GM10266 (cell line): ENCODE measurements at regions not wholly inside any gene's neighbourhood (a gene's known extent, or its start where the extent isn't known, plus 50 kb on each side); places are given as distances from the start of the nearest gene placed in this dataset.

Experiments used
- DNase-seq: peaks from one replicate; pipeline ENCODE4 v3.0.0; 2012; ENCODE audit errors: extremely low spot score
- CTCF ChIP-seq: IDR thresholded peaks from 2 replicates; pipeline ENCODE4 v1.5.1; 2012; ENCODE audit warnings: mild to moderate bottlenecking, low read depth; ENCODE audit not compliant: control insufficient read depth, insufficient read depth; ENCODE audit errors: missing control alignments

DNA sequence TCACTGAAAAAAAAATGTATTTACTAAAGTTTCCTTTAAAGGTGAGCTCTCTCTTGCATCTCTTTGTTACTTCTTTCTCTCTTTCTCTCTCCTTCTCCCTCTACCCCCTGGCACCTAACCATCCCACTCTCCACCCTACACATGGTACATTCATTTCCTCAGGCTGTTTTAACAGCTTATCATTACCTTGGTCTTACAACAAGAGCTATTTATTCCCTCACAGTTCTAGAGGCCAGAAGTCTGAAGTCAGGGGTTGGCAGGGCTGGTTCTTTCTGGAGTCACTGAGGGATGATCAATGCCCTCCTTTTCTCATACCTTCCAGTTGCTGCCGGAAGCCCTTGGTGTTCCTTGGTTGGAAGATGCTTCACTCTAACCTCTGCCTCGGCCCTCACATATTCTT is 91.1 kb upstream of the DSCAM start:
- no peak for TF ChIP-seq CTCF
- no peak for DNase-seq

GRCh38 chr21:40938611-40939010 is 91.7 kb upstream of the DSCAM start:
- DNase-seq, result no peak
- no peak for TF ChIP-seq CTCF

- TF ChIP-seq CTCF, result no peak
- no peak for DNase-seq
These were observed 100.8 kb upstream of the DSCAM start for GRCh38 chr21:40947713-40948112.

DNA sequence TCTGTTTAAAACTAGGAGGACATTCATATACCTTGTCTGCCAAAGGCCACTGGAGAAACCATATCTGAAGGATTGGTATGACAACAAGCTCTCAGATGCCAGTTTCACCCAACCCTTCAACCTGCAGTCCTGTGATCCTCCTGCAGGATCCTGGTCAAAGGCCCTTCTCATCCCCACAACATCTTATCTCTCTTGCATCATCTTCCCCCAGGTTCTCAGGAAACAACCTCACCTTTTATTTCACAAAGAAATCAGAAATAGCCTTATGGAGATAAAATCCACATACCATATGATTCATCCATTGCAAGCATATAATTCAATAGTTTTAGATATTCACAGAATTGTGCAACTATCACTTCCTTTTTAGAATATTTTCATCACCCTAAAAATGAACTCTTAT is 104.0 kb upstream of the DSCAM start:
- DNase-seq, result no peak
- TF ChIP-seq CTCF, result no peak

GRCh38 chr21:40952551-40953323 is 105.8 kb upstream of the DSCAM start:
- no peak for DNase-seq
- TF ChIP-seq CTCF, result no peak

GRCh38 chr21:40964691-40965090 is 117.7 kb upstream of the DSCAM start:
- no peak for DNase-seq
- TF ChIP-seq CTCF, result no peak

GRCh38 chr21:40967771-40968170 is 120.8 kb upstream of the DSCAM start:
- DNase-seq, result no peak
- no peak for TF ChIP-seq CTCF
